GM23338 (cell line): ENCODE measurements at regions not wholly inside any gene's neighbourhood (a gene's known extent, or its start where the extent isn't known, plus 50 kb on each side); places are given as distances from the start of the nearest gene placed in this dataset.
A peak's percentile ranks its signal among the peaks of the same experiment; 100 is the strongest.

Experiments
- ATAC-seq: fragments of 200-7000 bp; cut with Tn5 transposase; 3 replicates; pipeline ENCODE4 v1.9.1; 2020
- DNase-seq: peaks from one replicate; pipeline ENCODE4 v3.0.0-alpha.2; 2015; ENCODE audit warnings: low spot score
- H2AFZ ChIP-seq: fragments of 200-600 bp; sonication (generic); 2 replicates; pipeline ENCODE4 v1.8.0; 2016; ENCODE audit warnings: antibody characterized with exemption, mild to moderate bottlenecking, moderate library complexity
- H3F3A ChIP-seq: fragments of 200-600 bp; sonication (generic); replicated peaks from 2 replicates; pipeline ENCODE4 v1.8.0; 2017; ENCODE audit warnings: antibody characterized with exemption, mixed run types, low read depth
- H3K27ac ChIP-seq: fragments of 200-600 bp; sonication (generic); 2 replicates; pipeline ENCODE4 v1.6.1; 2016; ENCODE audit warnings: low read depth
- H3K27me3 ChIP-seq: fragments of 200-600 bp; sonication (generic); 2 replicates; pipeline ENCODE4 v1.8.0; 2016; ENCODE audit warnings: mild to moderate bottlenecking, mixed run types, moderate library complexity; ENCODE audit not compliant: insufficient read depth
- H3K36me3 ChIP-seq: fragments of 200-600 bp; sonication (generic); 2 replicates; pipeline ENCODE4 v1.8.0; 2016; ENCODE audit warnings: mild to moderate bottlenecking; ENCODE audit not compliant: insufficient read depth
- H3K4me1 ChIP-seq: fragments of 200-600 bp; sonication (generic); 2 replicates; pipeline ENCODE4 v1.8.0; 2016; ENCODE audit warnings: mild to moderate bottlenecking, moderate library complexity; ENCODE audit not compliant: insufficient read depth
- H3K4me2 ChIP-seq: fragments of 200-600 bp; sonication (generic); 2 replicates; pipeline ENCODE4 v1.7.1; 2017; ENCODE audit warnings: mixed run types
- H3K4me3 ChIP-seq: fragments of 200-600 bp; sonication (generic); 2 replicates; pipeline ENCODE4 v1.6.1; 2016; ENCODE audit warnings: mixed run types
- H3K79me2 ChIP-seq: fragments of 200-600 bp; sonication (generic); replicated peaks from 2 replicates; pipeline ENCODE4 v1.8.0; 2017; ENCODE audit warnings: mild to moderate bottlenecking; ENCODE audit not compliant: insufficient read depth
- H3K9me2 ChIP-seq: fragments of 200-600 bp; sonication (generic); 2 replicates; pipeline ENCODE4 v1.8.0; 2017; ENCODE audit not compliant: insufficient read depth
- H4K20me1 ChIP-seq: fragments of 200-600 bp; sonication (generic); replicated peaks from 2 replicates; pipeline ENCODE4 v1.8.0; 2017; ENCODE audit warnings: mild to moderate bottlenecking; ENCODE audit not compliant: insufficient read depth
- H3K27ac Mint-ChIP-seq: 2 replicates; pipeline ENCODE4 v1.8.0; 2020; ENCODE audit warnings: inconsistent platforms, mild to moderate bottlenecking, moderate library complexity, mixed read lengths
- H3K27me3 Mint-ChIP-seq: 3 replicates; pipeline ENCODE4 v1.8.0; 2022; ENCODE audit warnings: low read depth, mild to moderate bottlenecking, moderate library complexity, mixed read lengths, inconsistent platforms; ENCODE audit not compliant: insufficient read depth, poor library complexity
- H3K36me3 Mint-ChIP-seq: 3 replicates; pipeline ENCODE4 v1.8.0; 2021; ENCODE audit warnings: low read depth, mild to moderate bottlenecking, inconsistent platforms, moderate library complexity, mixed read lengths
- H3K4me1 Mint-ChIP-seq: 3 replicates; pipeline ENCODE4 v1.8.0; 2020; ENCODE audit warnings: mild to moderate bottlenecking, inconsistent platforms, mixed read lengths
- H3K4me3 Mint-ChIP-seq: 3 replicates; pipeline ENCODE4 v1.8.0; 2021; ENCODE audit warnings: moderate library complexity, mild to moderate bottlenecking, inconsistent platforms, mixed read lengths
- H3K9me3 Mint-ChIP-seq: 3 replicates; pipeline ENCODE4 v1.8.0; 2020; ENCODE audit warnings: moderate library complexity, mild to moderate bottlenecking, inconsistent platforms, mixed read lengths
- CREB1 ChIP-seq: fragments of 250-450 bp; sonication (Bioruptor Pico); IDR thresholded peaks from 2 replicates; pipeline ENCODE4 v1.5.0; 2020; ENCODE audit warnings: low read depth, mild to moderate bottlenecking, moderate library complexity
- EZH2 ChIP-seq: fragments of 200-600 bp; sonication (generic); IDR thresholded peaks from one replicate; pipeline ENCODE4 v1.8.0; 2017; ENCODE audit warnings: antibody characterized with exemption, mild to moderate bottlenecking, low read depth; ENCODE audit not compliant: unreplicated experiment
- JUNB ChIP-seq: IDR thresholded peaks from one replicate; pipeline ENCODE4 v1.6.1; 2016; ENCODE audit warnings: antibody characterized with exemption; ENCODE audit not compliant: unreplicated experiment
- NANOG ChIP-seq: IDR thresholded peaks from 2 replicates; pipeline ENCODE4 v1.6.1; 2016; ENCODE audit warnings: antibody characterized with exemption, borderline replicate concordance
- POLR2AphosphoS5 ChIP-seq: IDR thresholded peaks from 2 replicates; pipeline ENCODE4 v1.6.1; 2016; ENCODE audit warnings: antibody characterized with exemption, low read depth
- ZNF114 ChIP-seq: fragments of 250-450 bp; sonication (Bioruptor Pico); IDR thresholded peaks from 2 replicates; pipeline ENCODE4 v1.5.0; 2020; ENCODE audit warnings: mild to moderate bottlenecking, moderate library complexity
- ZNF331 ChIP-seq: fragments of 250-450 bp; sonication (Bioruptor Pico); IDR thresholded peaks from 2 replicates; pipeline ENCODE4 v1.5.0; 2020; ENCODE audit warnings: low read depth, mild to moderate bottlenecking, moderate library complexity
- TF ChIP-seq, protein P1 (sequence below): fragments of 250-450 bp; sonication (Bioruptor Pico); IDR thresholded peaks from 2 replicates; pipeline ENCODE4 v1.5.0; 2020; ENCODE audit warnings: mild to moderate bottlenecking, moderate library complexity
- TF ChIP-seq, protein P2 (sequence below), 2 experiments: fragments of 200-600 bp in 1 of 2; sonication (generic) in 1 of 2; conservative IDR thresholded peaks; 2 replicates each; pipeline versions ENCODE4 v1.5.1 to v1.6.1; 2016 to 2017; ENCODE audit warnings: antibody characterized with exemption in 2 of 2, low read depth in 2 of 2, mild to moderate bottlenecking in 2 of 2, moderate library complexity in 1 of 2

DNA sequence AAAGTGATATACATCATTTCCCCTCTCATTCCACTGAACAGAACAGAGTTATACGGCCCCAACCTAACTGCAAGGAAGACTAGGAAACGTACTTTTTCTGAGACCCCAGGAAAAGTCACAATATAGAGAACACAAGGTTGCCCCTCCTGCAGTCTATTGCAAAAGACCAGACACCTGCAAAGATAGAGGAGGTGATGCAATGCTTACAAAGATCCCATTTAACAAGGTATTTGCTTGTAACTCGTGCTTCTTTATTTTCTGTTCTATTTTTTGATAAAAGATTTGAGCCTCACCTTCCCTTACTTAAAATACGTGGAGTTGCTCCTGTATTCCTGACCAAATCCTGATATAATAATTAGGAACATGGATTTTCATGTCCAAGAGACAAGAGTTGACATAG, 793.0 kb upstream of the ID2 start:
- H3K4me3 Mint-ChIP-seq = no peak overlapping the region
- Histone ChIP-seq H3K27me3 (no peaks in the 10 kb centered on the region), H3K27ac (peak overlapping the region; percentile 85), H3F3A (peaks cover 7% of the 10 kb centered on the region; the same call in 1 of the 2 replicates), H3K4me3 (no peak overlapping the region), H3K4me1 (peaks cover 35% of the 10 kb centered on the region), H3K4me2 (no peak overlapping the region; the same call in 1 of the 2 replicates), H3K36me3 (peaks cover 32% of the 10 kb centered on the region), H3K79me2 (peaks cover 82% of the 10 kb centered on the region), H4K20me1 (no peaks in the 10 kb centered on the region), H3K9me2 (0 out of 2 replicates have a peak, but pooled peaks cover 2% of the 10 kb centered on the region), H2AFZ (no peak overlapping the region)
- no peaks in the 10 kb centered on the region for H3K27me3 Mint-ChIP-seq
- peaks cover 12% of the 10 kb centered on the region for H3K9me3 Mint-ChIP-seq
- ATAC-seq = no peak
- H3K27ac Mint-ChIP-seq = no peak overlapping the region
- TF ChIP-seq POLR2AphosphoS5 = peak; percentile 11; the same call in 1 of the 2 replicates
- TF ChIP-seq ZNF114 (CRISPR knock-in tag) = no peak
- no peak for TF ChIP-seq EZH2
- peaks cover 81% of the 10 kb centered on the region for H3K36me3 Mint-ChIP-seq
- peaks cover 32% of the 10 kb centered on the region; the same call in 2 of the 3 replicates for H3K4me1 Mint-ChIP-seq
- no peak for DNase-seq

DNA sequence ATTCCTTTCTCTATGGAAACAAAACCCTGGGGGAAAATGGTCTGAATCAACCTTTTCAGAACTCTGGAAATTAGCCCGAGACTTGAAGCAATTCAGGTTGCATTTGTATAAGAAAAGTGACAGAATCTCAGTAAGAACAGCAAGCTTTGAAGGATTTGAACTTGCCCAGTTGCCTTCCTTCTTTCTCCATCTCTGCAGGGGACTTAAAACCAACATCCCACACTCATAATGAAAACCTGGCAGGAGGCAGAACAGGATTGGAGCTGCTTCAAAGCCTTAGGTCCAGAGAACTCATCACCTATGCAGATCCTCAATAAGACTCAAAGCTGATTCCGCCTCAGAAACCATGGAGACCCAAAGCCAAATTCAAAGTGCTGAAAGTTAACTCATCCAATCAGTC, 790.5 kb upstream of the ID2 start:
- Mint-ChIP-seq H3K9me3 (peaks cover 14% of the 10 kb centered on the region), H3K4me3 (0 out of 3 replicates have a peak overlapping the region, but pooled peaks have one; percentile 18), H3K27ac (0 out of 2 replicates have a peak overlapping the region, but pooled peaks have one; percentile 73), H3K36me3 (peaks cover 73% of the 10 kb centered on the region), H3K27me3 (peaks cover 2% of the 10 kb centered on the region), H3K4me1 (peaks cover 29% of the 10 kb centered on the region; the same call in 2 of the 3 replicates)
- TF ChIP-seq POLR2AphosphoS5 (0 out of 2 replicates have a peak, but pooled peaks have one; percentile 18), NANOG (peak; percentile 65; the same call in 1 of the 2 replicates), ZNF114 (CRISPR knock-in tag) (0 out of 2 replicates have a peak, but pooled peaks have one; percentile 20), JUNB (no peak), CREB1 (CRISPR knock-in tag) (peak; percentile 56), ZNF331 (CRISPR knock-in tag) (peak; percentile 29; the same call in 1 of the 2 replicates)
- TF ChIP-seq, protein P1, sequence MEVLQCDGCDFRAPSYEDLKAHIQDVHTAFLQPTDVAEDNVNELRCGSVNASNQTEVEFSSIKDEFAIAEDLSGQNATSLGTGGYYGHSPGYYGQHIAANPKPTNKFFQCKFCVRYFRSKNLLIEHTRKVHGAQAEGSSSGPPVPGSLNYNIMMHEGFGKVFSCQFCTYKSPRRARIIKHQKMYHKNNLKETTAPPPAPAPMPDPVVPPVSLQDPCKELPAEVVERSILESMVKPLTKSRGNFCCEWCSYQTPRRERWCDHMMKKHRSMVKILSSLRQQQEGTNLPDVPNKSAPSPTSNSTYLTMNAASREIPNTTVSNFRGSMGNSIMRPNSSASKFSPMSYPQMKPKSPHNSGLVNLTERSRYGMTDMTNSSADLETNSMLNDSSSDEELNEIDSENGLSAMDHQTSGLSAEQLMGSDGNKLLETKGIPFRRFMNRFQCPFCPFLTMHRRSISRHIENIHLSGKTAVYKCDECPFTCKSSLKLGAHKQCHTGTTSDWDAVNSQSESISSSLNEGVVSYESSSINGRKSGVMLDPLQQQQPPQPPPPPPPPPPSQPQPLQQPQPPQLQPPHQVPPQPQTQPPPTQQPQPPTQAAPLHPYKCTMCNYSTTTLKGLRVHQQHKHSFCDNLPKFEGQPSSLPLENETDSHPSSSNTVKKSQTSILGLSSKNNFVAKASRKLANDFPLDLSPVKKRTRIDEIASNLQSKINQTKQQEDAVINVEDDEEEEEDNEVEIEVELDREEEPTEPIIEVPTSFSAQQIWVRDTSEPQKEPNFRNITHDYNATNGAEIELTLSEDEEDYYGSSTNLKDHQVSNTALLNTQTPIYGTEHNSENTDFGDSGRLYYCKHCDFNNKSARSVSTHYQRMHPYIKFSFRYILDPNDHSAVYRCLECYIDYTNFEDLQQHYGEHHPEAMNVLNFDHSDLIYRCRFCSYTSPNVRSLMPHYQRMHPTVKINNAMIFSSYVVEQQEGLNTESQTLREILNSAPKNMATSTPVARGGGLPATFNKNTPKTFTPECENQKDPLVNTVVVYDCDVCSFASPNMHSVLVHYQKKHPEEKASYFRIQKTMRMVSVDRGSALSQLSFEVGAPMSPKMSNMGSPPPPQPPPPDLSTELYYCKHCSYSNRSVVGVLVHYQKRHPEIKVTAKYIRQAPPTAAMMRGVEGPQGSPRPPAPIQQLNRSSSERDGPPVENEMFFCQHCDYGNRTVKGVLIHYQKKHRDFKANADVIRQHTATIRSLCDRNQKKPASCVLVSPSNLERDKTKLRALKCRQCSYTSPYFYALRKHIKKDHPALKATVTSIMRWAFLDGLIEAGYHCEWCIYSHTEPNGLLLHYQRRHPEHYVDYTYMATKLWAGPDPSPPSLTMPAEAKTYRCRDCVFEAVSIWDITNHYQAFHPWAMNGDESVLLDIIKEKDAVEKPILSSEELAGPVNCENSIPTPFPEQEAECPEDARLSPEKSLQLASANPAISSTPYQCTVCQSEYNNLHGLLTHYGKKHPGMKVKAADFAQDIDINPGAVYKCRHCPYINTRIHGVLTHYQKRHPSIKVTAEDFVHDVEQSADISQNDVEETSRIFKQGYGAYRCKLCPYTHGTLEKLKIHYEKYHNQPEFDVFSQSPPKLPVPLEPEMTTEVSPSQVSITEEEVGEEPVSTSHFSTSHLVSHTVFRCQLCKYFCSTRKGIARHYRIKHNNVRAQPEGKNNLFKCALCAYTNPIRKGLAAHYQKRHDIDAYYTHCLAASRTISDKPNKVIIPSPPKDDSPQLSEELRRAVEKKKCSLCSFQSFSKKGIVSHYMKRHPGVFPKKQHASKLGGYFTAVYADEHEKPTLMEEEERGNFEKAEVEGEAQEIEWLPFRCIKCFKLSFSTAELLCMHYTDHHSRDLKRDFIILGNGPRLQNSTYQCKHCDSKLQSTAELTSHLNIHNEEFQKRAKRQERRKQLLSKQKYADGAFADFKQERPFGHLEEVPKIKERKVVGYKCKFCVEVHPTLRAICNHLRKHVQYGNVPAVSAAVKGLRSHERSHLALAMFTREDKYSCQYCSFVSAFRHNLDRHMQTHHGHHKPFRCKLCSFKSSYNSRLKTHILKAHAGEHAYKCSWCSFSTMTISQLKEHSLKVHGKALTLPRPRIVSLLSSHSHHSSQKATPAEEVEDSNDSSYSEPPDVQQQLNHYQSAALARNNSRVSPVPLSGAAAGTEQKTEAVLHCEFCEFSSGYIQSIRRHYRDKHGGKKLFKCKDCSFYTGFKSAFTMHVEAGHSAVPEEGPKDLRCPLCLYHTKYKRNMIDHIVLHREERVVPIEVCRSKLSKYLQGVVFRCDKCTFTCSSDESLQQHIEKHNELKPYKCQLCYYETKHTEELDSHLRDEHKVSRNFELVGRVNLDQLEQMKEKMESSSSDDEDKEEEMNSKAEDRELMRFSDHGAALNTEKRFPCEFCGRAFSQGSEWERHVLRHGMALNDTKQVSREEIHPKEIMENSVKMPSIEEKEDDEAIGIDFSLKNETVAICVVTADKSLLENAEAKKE (CRISPR knock-in tag) = peak; percentile 82; the same call in 1 of the 2 replicates
- TF ChIP-seq, protein P2, sequence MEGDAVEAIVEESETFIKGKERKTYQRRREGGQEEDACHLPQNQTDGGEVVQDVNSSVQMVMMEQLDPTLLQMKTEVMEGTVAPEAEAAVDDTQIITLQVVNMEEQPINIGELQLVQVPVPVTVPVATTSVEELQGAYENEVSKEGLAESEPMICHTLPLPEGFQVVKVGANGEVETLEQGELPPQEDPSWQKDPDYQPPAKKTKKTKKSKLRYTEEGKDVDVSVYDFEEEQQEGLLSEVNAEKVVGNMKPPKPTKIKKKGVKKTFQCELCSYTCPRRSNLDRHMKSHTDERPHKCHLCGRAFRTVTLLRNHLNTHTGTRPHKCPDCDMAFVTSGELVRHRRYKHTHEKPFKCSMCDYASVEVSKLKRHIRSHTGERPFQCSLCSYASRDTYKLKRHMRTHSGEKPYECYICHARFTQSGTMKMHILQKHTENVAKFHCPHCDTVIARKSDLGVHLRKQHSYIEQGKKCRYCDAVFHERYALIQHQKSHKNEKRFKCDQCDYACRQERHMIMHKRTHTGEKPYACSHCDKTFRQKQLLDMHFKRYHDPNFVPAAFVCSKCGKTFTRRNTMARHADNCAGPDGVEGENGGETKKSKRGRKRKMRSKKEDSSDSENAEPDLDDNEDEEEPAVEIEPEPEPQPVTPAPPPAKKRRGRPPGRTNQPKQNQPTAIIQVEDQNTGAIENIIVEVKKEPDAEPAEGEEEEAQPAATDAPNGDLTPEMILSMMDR (conservative IDR thresholded peaks at IDR 0.05; ENCODE audit: low read depth in 2 of 2) = no peak
- ATAC-seq (peak; percentile 86), DNase-seq (peak; percentile 78)
- Histone ChIP-seq H3K27ac (peak overlapping the region; percentile 85), H2AFZ (no peak overlapping the region), H3K4me2 (peak overlapping the region; percentile 40), H3K79me2 (peaks cover 60% of the 10 kb centered on the region), H4K20me1 (no peaks in the 10 kb centered on the region), H3K4me1 (peaks cover 35% of the 10 kb centered on the region), H3K4me3 (no peak overlapping the region), H3K9me2 (0 out of 2 replicates have a peak, but pooled peaks cover 9% of the 10 kb centered on the region), H3F3A (peaks cover 7% of the 10 kb centered on the region; the same call in 1 of the 2 replicates), H3K36me3 (peaks cover 19% of the 10 kb centered on the region), H3K27me3 (no peaks in the 10 kb centered on the region)
